IMR-90 (cell line): ENCODE measurements at regions not wholly inside any gene's neighbourhood (a gene's known extent, or its start where the extent isn't known, plus 50 kb on each side); places are given as distances from the start of the nearest gene placed in this dataset.

Experiments
- ATAC-seq: fragments of 200-7000 bp; cut with Tn5 transposase; 2 replicates; pipeline ENCODE4 v1.9.1; 2020; ENCODE audit warnings: low read depth, mild to moderate bottlenecking, moderate library complexity
- BruUV-seq: library from RNA; stranded (reverse); fragments of 400-500 nt; replicated peaks from 2 replicates; lab custom pipeline; 2021; lab: Mats Ljungman, UMichigan
- CTCF ChIA-PET: fragments of 300-600 bp; formaldehyde crosslinking; extraction: SDS; loops from one replicate; lab custom pipeline; 2021; ENCODE audit warnings: antibody characterized with exemption; lab: Yijun Ruan, JAX
- POLR2A ChIA-PET: fragments of 300-600 bp; sonication (Branson Sonifier 250); formaldehyde crosslinking; loops from one replicate; lab custom pipeline; 2022; ENCODE audit warnings: antibody characterized with exemption; ENCODE audit not compliant: unreplicated experiment; lab: Charles Lee
- DNase-seq: peaks from one replicate; pipeline ENCODE4 v3.0.0; 2013
- H2AFZ ChIP-seq: replicated peaks from 2 replicates; pipeline ENCODE3; 2013; ENCODE audit warnings: low read length, mild to moderate bottlenecking; ENCODE audit not compliant: poor library complexity
- H2AK5ac ChIP-seq: 2 replicates; pipeline ENCODE4 v1.6.1; 2013; ENCODE audit warnings: low read depth, low read length, inconsistent platforms
- H2AK9ac ChIP-seq: replicated peaks from 2 replicates; pipeline ENCODE3; 2013; ENCODE audit warnings: mild to moderate bottlenecking, low read depth, low read length, moderate library complexity; ENCODE audit not compliant: poor library complexity
- H2BK120ac ChIP-seq: 2 replicates; pipeline ENCODE4 v1.6.1; 2013; ENCODE audit warnings: low read depth, low read length, inconsistent platforms
- H2BK15ac ChIP-seq: 3 replicates; pipeline ENCODE4 v1.6.1; 2013; ENCODE audit warnings: low read depth, low read length, inconsistent platforms
- H2BK20ac ChIP-seq: 2 replicates; pipeline ENCODE4 v1.6.1; 2013; ENCODE audit warnings: low read depth, mild to moderate bottlenecking, inconsistent platforms, low read length, moderate library complexity
- H2BK5ac ChIP-seq: 2 replicates; pipeline ENCODE4 v1.6.1; 2013; ENCODE audit warnings: mild to moderate bottlenecking, low read depth, low read length, inconsistent platforms; ENCODE audit not compliant: poor library complexity, severe bottlenecking
- H3K14ac ChIP-seq: replicated peaks from 2 replicates; pipeline ENCODE4 v1.6.1; 2013; ENCODE audit warnings: low read depth, low read length, inconsistent platforms
- H3K18ac ChIP-seq: 2 replicates; pipeline ENCODE4 v1.6.1; 2013; ENCODE audit warnings: low read depth, low read length, control low read depth
- H3K23ac ChIP-seq: 2 replicates; pipeline ENCODE4 v1.6.1; 2013; ENCODE audit warnings: low read depth, low read length, inconsistent platforms
- H3K27ac ChIP-seq: 2 replicates; pipeline ENCODE4 v1.5.1; 2013; ENCODE audit warnings: mild to moderate bottlenecking, control low read depth, low read length; ENCODE audit not compliant: insufficient read depth
- H3K27me3 ChIP-seq: 2 replicates; pipeline ENCODE4 v1.6.1; 2013; ENCODE audit warnings: low read length; ENCODE audit not compliant: control insufficient read depth, insufficient read depth
- H3K36me3 ChIP-seq: 2 replicates; pipeline ENCODE4 v1.6.1; 2013; ENCODE audit warnings: low read length, mixed read lengths; ENCODE audit not compliant: control insufficient read depth, insufficient read depth
- H3K4ac ChIP-seq: 2 replicates; pipeline ENCODE4 v1.6.1; 2013; ENCODE audit warnings: low read depth, low read length, inconsistent platforms
- H3K4me1 ChIP-seq: 2 replicates; pipeline ENCODE4 v1.6.1; 2013; ENCODE audit warnings: low read length, mixed read lengths; ENCODE audit not compliant: control insufficient read depth, insufficient read depth
- H3K4me2 ChIP-seq: 2 replicates; pipeline ENCODE4 v1.6.1; 2013; ENCODE audit warnings: low read depth, mild to moderate bottlenecking, control low read depth, low read length, moderate library complexity
- H3K4me3 ChIP-seq: 2 replicates; pipeline ENCODE4 v1.5.1; 2013; ENCODE audit warnings: low read depth, mild to moderate bottlenecking, control low read depth, low read length, moderate library complexity; ENCODE audit not compliant: insufficient read depth
- H3K56ac ChIP-seq: 2 replicates; pipeline ENCODE4 v1.6.1; 2013; ENCODE audit warnings: low read length, inconsistent platforms; ENCODE audit not compliant: insufficient read depth; ENCODE audit errors: extremely low read depth
- H3K79me1 ChIP-seq, 2 experiments: 2 replicates each; pipeline ENCODE4 v1.6.1; 2013; ENCODE audit warnings: low read length in 2 of 2, inconsistent platforms in 1 of 2, low read depth in 1 of 2
- H3K9ac ChIP-seq: 2 replicates; pipeline ENCODE4 v1.6.1; 2013; ENCODE audit warnings: low read depth, low read length, control low read depth
- H3K9me1 ChIP-seq: 2 replicates; pipeline ENCODE4 v1.6.1; 2013; ENCODE audit warnings: low read length, inconsistent platforms; ENCODE audit not compliant: insufficient read depth
- H3K9me3 ChIP-seq: 2 replicates; pipeline ENCODE4 v1.6.1; 2013; ENCODE audit warnings: low read length; ENCODE audit not compliant: control insufficient read depth, insufficient read depth
- H4K20me1 ChIP-seq: 2 replicates; pipeline ENCODE4 v1.6.1; 2013; ENCODE audit warnings: low read length, inconsistent platforms; ENCODE audit not compliant: insufficient read depth
- H4K5ac ChIP-seq: 2 replicates; pipeline ENCODE4 v1.6.1; 2013; ENCODE audit warnings: mild to moderate bottlenecking, low read depth, low read length, control low read depth
- H4K8ac ChIP-seq, 2 experiments: 2 replicates each; pipeline ENCODE4 v1.6.1; 2013; ENCODE audit warnings: low read depth in 2 of 2, low read length in 2 of 2, control low read depth in 1 of 2, inconsistent platforms in 1 of 2
- H4K91ac ChIP-seq: 2 replicates; pipeline ENCODE4 v1.6.1; 2013; ENCODE audit warnings: low read depth, low read length, inconsistent platforms; ENCODE audit not compliant: insufficient read depth
- SMC3 ChIP-seq: fragments of 150-350 bp; IDR thresholded peaks from 2 replicates; pipeline ENCODE4 v1.6.1; 2016; ENCODE audit warnings: low read depth, mild to moderate bottlenecking, antibody characterized with exemption, low read length, moderate library complexity
- WGBS, 2 experiments: methylation state at CpG; one replicate each; pipeline versions ENCODE4 v1.1.5 to v1.1.7; 2013; ENCODE audit warnings: missing lambda C conversion rate in 2 of 2; ENCODE audit not compliant: insufficient read length in 1 of 2; ENCODE audit errors: extremely low coverage in 2 of 2; 5-methylcytosine and 5-hydroxymethylcytosine counted together
- dilution Hi-C: fragments of 300-500 bp; cut with HindIII; formaldehyde crosslinking; loops from one replicate; pipeline ENCODE4 v1.14.3; 2018; ENCODE audit warnings: low sequenced_read_pairs; ENCODE audit not compliant: unreplicated experiment
- in situ Hi-C: fragments of 300-500 bp; cut with MboI; formaldehyde crosslinking; loops from 3 replicates; pipeline ENCODE4 v1.14.3; 2019; ENCODE audit warnings: low sequenced_read_pairs, inconsistent platforms, mixed read lengths
- intact Hi-C: fragments of 100-400 bp; cut with micrococcal nuclease; formaldehyde crosslinking; loops from 2 replicates; pipeline ENCODE4 v1.10.0; 2022

GRCh38 chr14:56870336-56870735 is 60.1 kb upstream of the OTX2 start:
- Histone ChIP-seq H3K4me2 (no peak overlapping the region), H3K4me3 (no peak overlapping the region), H3K9me1 (no peaks in the 10 kb centered on the region), H4K20me1 (no peaks in the 10 kb centered on the region), H2BK20ac (no peak overlapping the region), H3K4me1 (no peaks in the 10 kb centered on the region), H3K27me3 (no peaks in the 10 kb centered on the region), H3K56ac (no peak overlapping the region), H2BK15ac (no peak overlapping the region), H4K5ac (no peak overlapping the region), H3K79me1 (no peaks in the 10 kb centered on the region), H2BK5ac (no peak overlapping the region), H2AK5ac (no peak overlapping the region), H3K36me3 (no peaks in the 10 kb centered on the region), H3K14ac (no peak overlapping the region), H3K27ac (no peak overlapping the region), H3K9ac (no peak overlapping the region), H4K91ac (no peak overlapping the region), H3K9me3 (no peaks in the 10 kb centered on the region), H2AFZ (no peak overlapping the region), H3K18ac (no peak overlapping the region), H2AK9ac (no peak overlapping the region), H3K23ac (no peak overlapping the region), H2BK120ac (no peak overlapping the region), H3K4ac (no peak overlapping the region), H4K8ac (no peak overlapping the region)
- DNase-seq (no peak), ATAC-seq (no peak)
- CTCF ChIA-PET, result no interaction called here
- WGBS, 2 experiments, result no CpG with 5 or more reads among the region's 2 CpGs
- POLR2A ChIA-PET, result no interaction called here
- dilution Hi-C loops (no loop called here), intact Hi-C loops (no loop called here), in situ Hi-C loops (no loop called here)
- TF ChIP-seq SMC3, result no peak
- BruUV-seq, result no TSS peak
